ENCODE measurements at regions not wholly inside any gene's neighbourhood (a gene's known extent, or its start where the extent isn't known, plus 50 kb on each side); places are given as distances from the start of the nearest gene placed in this dataset.
"Not testable (repeated sequence)": the region's sequence is repeated elsewhere in the genome, so short reads cannot be mapped to it uniquely, and the experiment has no call there.

GRCh38 chr10:94125856-94126255 is 132.1 kb downstream of the PLCE1 start:
- DNase-seq (ENCODE audit: low spot score): no peak

GRCh38 chr10:94129393-94130130 is 135.8 kb downstream of the PLCE1 start:
- no peak for DNase-seq (ENCODE audit: low spot score)

GRCh38 chr10:94131885-94132284 is 138.2 kb downstream of the PLCE1 start:
- DNase-seq (ENCODE audit: low spot score): no peak

- DNase-seq (ENCODE audit: low spot score): no peak
Observed at GRCh38 chr10:94133239-94133638, 139.5 kb downstream of the PLCE1 start.

- no peak for DNase-seq (ENCODE audit: low spot score)
Observed at GRCh38 chr10:94137747-94138146, 144.0 kb downstream of the PLCE1 start.

GRCh38 chr10:94138391-94138790 is 144.7 kb downstream of the PLCE1 start:
- DNase-seq (ENCODE audit: low spot score): no peak

GRCh38 chr10:94143261-94143660 is 149.5 kb downstream of the PLCE1 start:
- DNase-seq (ENCODE audit: low spot score): no peak

GRCh38 chr10:94146313-94146712 is 152.6 kb downstream of the PLCE1 start:
- DNase-seq (ENCODE audit: low spot score): no peak

- no peak for DNase-seq (ENCODE audit: low spot score)
Observed at GRCh38 chr10:94146746-94147145, 153.0 kb downstream of the PLCE1 start.

- DNase-seq (ENCODE audit: low spot score): no peak
Observed at GRCh38 chr10:94149702-94150101, 156.0 kb downstream of the PLCE1 start.

GRCh38 chr10:94150541-94151184 is 156.9 kb downstream of the PLCE1 start:
- DNase-seq (ENCODE audit: low spot score): no peak

- no peak for DNase-seq (ENCODE audit: low spot score)
Observed at GRCh38 chr10:94155722-94156271, 162.1 kb downstream of the PLCE1 start.

GRCh38 chr10:94156453-94156852 is 162.7 kb downstream of the PLCE1 start:
- DNase-seq (ENCODE audit: low spot score): no peak

GRCh38 chr10:94165158-94165611 is 171.5 kb downstream of the PLCE1 start:
- DNase-seq (ENCODE audit: low spot score): not testable (repeated sequence)

- no peak for DNase-seq (ENCODE audit: low spot score)
Observed at GRCh38 chr10:94172332-94172731, 178.6 kb downstream of the PLCE1 start.

GRCh38 chr10:94173594-94173993 is 179.9 kb downstream of the PLCE1 start:
- DNase-seq (ENCODE audit: low spot score): no peak

GRCh38 chr10:94174838-94175237 is 181.1 kb downstream of the PLCE1 start:
- DNase-seq (ENCODE audit: low spot score): no peak

- DNase-seq (ENCODE audit: low spot score): no peak
Observed at GRCh38 chr10:94178475-94179253, 184.1 kb downstream of the NOC3L start.

GRCh38 chr10:94180576-94180975 is 182.2 kb downstream of the NOC3L start:
- no peak for DNase-seq (ENCODE audit: low spot score)

GRCh38 chr10:94183666-94184264 is 179.0 kb downstream of the NOC3L start:
- DNase-seq (ENCODE audit: low spot score): no peak

- DNase-seq (ENCODE audit: low spot score): no peak
Observed at GRCh38 chr10:94186722-94187121, 176.0 kb downstream of the NOC3L start.

GRCh38 chr10:94192333-94192732 is 170.4 kb downstream of the NOC3L start:
- DNase-seq (ENCODE audit: low spot score): no peak
